AG04450 (cell line): ENCODE measurements at regions not wholly inside any gene's neighbourhood (a gene's known extent, or its start where the extent isn't known, plus 50 kb on each side); places are given as distances from the start of the nearest gene placed in this dataset.

Source experiments
- CTCF ChIA-PET: fragments of 300-600, 350-600 bp; formaldehyde crosslinking; extraction: SDS; loops from one replicate; lab custom pipeline; 2022; ENCODE audit warnings: antibody characterized with exemption, inconsistent platforms; lab: Charles Lee
- POLR2A ChIA-PET: fragments of 350-600 bp; formaldehyde crosslinking; extraction: SDS; loops from one replicate; lab custom pipeline; 2021; ENCODE audit warnings: antibody characterized with exemption, inconsistent platforms; lab: Yijun Ruan, JAX
- DNase-seq: peaks from one replicate; pipeline ENCODE4 v3.0.0-alpha.2; 2011; ENCODE audit warnings: low read depth, low spot score
- H3K27ac ChIP-seq: one replicate; pipeline ENCODE4 v1.5.1; 2012; ENCODE audit warnings: low read depth, low read length, control low read depth
- H3K27me3 ChIP-seq: one replicate; pipeline ENCODE4 v1.6.0; 2012; ENCODE audit warnings: low read length; ENCODE audit not compliant: control insufficient read depth, insufficient read depth
- H3K4me3 ChIP-seq: 2 replicates; pipeline ENCODE4 v1.5.1; 2011; ENCODE audit warnings: mild to moderate bottlenecking, low read depth, low read length, control low read depth
- H3K9me3 ChIP-seq: 2 replicates; pipeline ENCODE4 v1.5.1; 2012; ENCODE audit warnings: low read length; ENCODE audit not compliant: control insufficient read depth, insufficient read depth
- TF ChIP-seq, protein P1 (sequence below): IDR thresholded peaks from 2 replicates; pipeline ENCODE4 v1.5.1; 2011; ENCODE audit warnings: low read depth, low read length, control low read depth, inconsistent platforms

DNA sequence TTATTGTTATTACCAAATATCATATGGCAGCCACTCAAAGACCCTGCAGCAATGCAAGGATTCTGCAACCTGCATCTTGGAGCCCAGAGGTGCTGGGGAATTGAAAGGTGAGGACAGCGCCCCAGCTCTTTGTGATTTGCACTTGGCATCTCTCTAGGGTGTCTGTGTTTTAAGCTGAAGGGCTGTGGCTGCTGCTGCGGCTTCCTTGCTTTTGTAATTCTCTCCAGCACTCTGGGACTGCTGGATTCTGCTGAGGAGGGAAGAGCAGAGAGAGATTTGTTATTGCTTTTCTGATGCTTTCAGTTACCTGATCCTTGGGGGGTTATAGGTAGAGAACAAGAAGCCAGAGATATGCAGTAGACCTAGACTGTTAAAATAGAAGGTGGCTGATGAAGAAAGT is 562.4 kb downstream of the EBF1 start:
- Histone ChIP-seq H3K27me3 (no peaks in the 10 kb centered on the region), H3K4me3 (no peak overlapping the region), H3K9me3 (no peaks in the 10 kb centered on the region), H3K27ac (no peak overlapping the region)
- ChIA-PET CTCF (no interaction called here), POLR2A (no interaction called here)
- TF ChIP-seq, protein P1, sequence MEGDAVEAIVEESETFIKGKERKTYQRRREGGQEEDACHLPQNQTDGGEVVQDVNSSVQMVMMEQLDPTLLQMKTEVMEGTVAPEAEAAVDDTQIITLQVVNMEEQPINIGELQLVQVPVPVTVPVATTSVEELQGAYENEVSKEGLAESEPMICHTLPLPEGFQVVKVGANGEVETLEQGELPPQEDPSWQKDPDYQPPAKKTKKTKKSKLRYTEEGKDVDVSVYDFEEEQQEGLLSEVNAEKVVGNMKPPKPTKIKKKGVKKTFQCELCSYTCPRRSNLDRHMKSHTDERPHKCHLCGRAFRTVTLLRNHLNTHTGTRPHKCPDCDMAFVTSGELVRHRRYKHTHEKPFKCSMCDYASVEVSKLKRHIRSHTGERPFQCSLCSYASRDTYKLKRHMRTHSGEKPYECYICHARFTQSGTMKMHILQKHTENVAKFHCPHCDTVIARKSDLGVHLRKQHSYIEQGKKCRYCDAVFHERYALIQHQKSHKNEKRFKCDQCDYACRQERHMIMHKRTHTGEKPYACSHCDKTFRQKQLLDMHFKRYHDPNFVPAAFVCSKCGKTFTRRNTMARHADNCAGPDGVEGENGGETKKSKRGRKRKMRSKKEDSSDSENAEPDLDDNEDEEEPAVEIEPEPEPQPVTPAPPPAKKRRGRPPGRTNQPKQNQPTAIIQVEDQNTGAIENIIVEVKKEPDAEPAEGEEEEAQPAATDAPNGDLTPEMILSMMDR = no peak
- no peak for DNase-seq

DNA sequence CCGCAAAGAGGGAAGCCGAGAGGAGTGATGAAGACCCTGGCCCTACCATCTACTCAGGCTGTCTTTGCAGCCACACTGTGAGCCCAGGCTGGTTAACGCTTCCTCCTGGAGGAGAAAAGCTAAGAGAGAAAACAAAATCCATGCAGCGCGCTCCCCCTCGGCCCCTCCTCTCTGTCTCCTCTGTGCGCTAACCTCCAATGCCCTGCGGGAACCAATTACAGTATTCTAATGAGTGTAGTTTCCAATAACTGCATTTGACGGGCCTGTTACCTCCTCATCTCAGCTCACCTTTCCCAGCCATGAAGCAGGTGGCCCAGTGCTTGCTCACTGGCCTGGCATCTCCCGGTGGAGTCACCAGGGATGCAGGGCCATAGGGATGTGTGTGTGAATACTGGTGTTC is 565.5 kb downstream of the EBF1 start:
- no peaks in the 10 kb centered on the region for H3K27me3 ChIP-seq
- CTCF ChIA-PET = no interaction called here
- TF ChIP-seq, protein P1 = no peak
- no peak overlapping the region for H3K4me3 ChIP-seq
- H3K27ac ChIP-seq = no peak overlapping the region
- POLR2A ChIA-PET = no interaction called here
- H3K9me3 ChIP-seq = no peaks in the 10 kb centered on the region
- DNase-seq = no peak

DNA sequence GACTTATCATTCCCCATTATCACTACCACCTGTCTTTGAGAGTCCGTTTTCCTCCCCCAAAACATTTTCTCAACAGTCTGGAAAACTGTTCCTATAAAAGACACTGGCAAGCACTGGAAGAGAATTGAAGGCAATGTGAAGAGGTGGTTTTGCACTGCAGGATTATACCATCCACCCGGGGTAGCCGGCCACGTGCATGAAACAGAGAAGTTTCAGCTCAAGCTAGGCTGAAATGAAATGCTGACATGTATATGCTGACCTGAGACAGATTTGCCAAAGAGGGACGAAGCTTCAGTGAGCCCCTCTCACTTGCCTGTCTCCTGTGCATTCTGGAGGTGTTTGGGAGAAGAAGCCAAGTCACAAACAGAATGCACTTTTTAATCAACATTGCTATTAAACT is 567.0 kb downstream of the EBF1 start:
- ChIA-PET CTCF (no interaction called here), POLR2A (no interaction called here)
- Histone ChIP-seq H3K4me3 (no peak overlapping the region), H3K27me3 (no peaks in the 10 kb centered on the region), H3K9me3 (no peaks in the 10 kb centered on the region), H3K27ac (no peak overlapping the region)
- DNase-seq = no peak
- TF ChIP-seq, protein P1 = no peak

DNA sequence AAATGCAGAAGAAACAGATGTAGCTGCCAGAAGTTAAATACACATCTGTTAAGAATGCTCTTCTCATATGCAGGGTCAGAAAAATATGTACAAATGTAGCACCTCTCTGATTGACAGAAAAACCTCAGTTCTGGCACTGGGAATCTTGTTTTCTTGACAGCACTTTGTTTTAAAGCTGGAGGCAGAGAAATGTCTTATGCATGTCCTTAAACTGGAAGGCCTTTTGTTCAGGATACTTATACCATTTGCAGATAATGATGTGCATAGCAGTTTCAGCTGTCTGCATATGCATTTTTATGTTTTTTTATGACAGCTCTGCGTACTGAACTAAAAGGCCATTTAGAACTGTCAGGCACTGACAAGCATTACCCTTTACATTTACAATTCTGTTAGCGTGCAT is 567.9 kb downstream of the EBF1 start:
- no peaks in the 10 kb centered on the region for H3K9me3 ChIP-seq
- H3K27me3 ChIP-seq = no peaks in the 10 kb centered on the region
- CTCF ChIA-PET = no interaction called here
- no peak for DNase-seq
- POLR2A ChIA-PET = no interaction called here
- no peak overlapping the region for H3K27ac ChIP-seq
- no peak overlapping the region for H3K4me3 ChIP-seq
- TF ChIP-seq, protein P1 = no peak

DNA sequence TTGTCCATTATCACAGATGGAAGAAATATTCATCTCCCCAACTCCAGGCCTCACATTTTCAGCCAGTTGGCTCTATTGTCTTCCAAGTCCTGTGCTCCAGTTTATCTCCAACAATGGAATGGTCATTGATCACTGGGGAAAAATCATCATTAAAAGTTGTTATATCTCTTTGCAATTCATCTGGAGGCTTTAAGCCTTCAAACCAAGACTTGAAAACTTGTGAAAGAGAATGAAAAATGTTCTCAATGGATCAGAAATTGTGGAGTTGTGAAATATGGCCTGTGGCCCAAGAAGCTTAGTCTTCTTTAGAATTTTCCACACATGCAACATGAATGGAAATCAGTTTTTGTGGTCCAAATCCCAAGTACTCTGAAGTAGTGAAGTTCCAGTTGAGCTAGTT is 569.6 kb downstream of the EBF1 start:
- TF ChIP-seq, protein P1 = no peak
- Histone ChIP-seq H3K27ac (no peak overlapping the region), H3K4me3 (no peak overlapping the region), H3K9me3 (no peaks in the 10 kb centered on the region), H3K27me3 (no peaks in the 10 kb centered on the region)
- POLR2A ChIA-PET = no interaction called here
- DNase-seq = no peak
- CTCF ChIA-PET = no interaction called here
